HG02870 (cell line): ENCODE measurements at regions not wholly inside any gene's neighbourhood (a gene's known extent, or its start where the extent isn't known, plus 50 kb on each side); places are given as distances from the start of the nearest gene placed in this dataset.
"Not testable (repeated sequence)": the region's sequence is repeated elsewhere in the genome, so short reads cannot be mapped to it uniquely, and the experiment has no call there.

Source experiments
- ATAC-seq: cut with Tn5 transposase; IDR thresholded peaks from one replicate; pipeline ENCODE4 v1.9.1; 2021; ENCODE audit warnings: mild to moderate bottlenecking, moderate library complexity; ENCODE audit not compliant: unreplicated experiment

DNA sequence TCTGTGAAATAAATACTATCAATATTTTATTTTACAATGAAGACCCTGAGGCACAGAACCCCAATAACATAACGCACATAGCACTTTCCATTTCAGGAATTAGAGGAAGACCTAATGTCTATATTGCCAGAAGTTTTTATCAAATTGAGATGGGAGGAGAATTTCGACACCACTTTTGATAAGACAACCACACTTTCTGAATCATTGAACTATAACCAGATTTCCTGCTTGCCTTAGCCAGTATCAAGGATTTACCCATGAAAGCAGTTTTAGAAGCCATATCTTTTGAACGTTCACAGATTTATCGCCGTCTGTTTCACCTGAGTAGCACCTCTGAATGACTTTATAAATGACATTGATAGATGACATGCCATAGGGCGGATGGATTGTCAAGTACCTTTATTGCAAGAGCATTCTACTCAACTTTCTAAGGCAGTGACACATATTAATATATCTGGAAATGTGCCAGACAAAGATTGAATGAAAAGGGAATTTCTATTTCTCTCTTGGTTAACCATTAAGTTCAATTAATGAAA is 768.4 kb downstream of the LTN1 start:
- no peak for ATAC-seq

DNA sequence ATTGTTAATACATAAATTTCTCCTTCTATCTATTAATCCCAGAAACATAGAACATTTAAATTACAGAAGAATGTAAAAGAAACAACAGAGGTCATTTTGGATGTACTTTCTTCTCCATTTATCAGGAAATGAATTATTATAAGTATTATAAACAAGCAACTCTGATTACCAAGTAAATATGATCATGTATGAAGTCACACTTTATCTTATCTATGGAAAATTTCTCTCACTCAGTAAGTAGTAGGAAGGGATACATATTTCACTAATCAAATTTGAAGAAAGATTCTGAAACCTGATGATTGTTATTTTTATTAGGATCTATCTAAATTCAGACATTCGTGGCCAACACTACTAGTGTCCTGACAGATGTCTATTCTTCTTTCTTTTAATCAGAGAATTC is 770.7 kb downstream of the LTN1 start:
- ATAC-seq = no peak

DNA sequence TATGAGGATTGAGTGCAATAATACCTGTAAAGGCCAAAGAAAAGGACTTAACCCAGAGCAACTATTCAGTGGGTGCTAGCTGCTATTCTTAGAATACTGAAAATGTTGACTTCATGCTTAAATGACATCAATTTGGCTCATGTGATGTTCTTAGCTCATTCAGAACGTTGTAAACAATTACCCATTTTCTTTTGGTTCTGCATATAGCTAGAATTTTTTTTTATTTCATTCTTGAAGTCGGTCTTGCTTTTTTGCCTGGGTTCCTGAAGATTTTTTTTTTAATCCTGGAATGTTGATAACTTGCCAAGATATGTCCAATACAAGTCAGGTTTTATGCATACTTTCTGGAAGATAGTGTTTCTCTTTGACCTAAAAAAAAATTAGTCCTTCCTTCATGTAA is 772.0 kb downstream of the LTN1 start:
- ATAC-seq = no peak

DNA sequence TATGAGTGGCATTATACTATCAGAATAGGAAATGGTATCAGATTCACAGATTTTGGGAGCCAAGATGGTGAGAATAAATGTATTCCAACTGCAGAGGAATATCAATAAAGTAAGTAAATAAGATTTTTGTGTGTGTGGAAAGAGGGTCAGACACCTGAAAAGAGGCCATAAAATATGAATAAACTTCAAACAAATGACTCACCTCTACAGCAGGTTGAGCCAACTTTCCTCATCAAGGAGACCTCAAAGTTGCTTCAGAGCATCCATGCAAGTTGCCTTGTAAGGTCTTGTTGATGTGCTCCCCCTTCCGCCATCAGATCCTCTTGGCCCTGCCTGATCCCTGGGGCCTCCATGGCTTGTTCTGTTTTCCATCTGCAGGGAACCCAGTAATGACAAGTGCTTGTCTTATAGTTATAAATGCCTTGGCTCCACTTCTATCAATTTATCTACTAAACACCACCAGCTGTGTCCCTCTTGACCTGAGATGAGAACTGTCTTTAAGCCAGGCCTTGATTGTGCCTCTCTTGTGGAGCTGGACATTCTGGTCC is 775.6 kb downstream of the LTN1 start:
- no peak for ATAC-seq

DNA sequence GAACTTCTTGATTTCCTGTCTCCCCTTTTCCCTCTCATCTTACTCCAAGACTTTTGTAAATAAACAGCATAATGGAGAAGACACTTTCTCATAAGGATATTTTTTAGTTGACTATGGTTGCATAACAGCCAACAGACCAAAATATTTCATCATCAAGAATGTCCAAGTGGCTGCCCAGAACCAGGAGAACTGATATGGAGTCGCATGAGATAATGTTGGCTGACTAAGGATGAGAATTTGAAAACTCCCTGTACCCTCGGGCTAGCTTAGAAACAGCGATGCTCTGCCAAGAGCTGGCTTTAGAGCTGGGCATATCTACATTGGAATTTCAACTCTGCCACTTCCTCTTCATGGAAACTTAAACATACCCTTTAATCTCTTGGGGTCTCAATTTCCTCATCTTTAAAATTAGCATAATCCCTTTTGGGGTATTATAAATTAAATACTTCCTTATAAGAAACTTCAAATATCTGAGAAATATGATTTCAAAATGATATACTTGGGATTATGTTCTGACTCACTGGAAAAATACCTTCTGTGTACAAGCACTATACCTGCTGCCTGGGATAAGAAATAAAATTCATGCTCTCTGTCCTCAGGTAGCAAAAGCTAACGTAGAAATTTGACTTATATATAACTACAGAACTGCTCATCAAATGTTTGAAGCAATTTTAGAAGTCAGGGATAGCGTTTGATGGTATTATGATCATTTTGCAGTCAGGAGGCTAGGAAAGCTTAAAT is 777.3 kb downstream of the LTN1 start:
- ATAC-seq = no peak

DNA sequence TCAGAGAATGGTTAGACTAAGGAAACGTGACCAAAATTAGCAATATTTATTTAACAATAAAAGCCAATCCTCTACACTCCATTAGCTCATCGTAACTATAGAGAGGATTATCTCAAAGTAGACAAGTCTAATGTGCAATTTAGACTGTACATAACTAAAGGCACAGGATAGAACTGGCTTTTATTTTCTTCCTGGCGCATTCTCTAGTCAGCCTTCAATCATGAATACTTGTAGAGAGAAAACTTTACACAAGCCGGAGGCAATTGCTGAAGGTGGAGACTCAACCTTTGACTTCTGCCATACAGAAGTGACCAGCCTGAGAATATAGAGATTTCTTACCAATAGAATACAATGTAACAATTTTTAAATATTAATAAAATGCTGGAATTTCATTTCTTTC is 777.9 kb downstream of the LTN1 start:
- ATAC-seq = no peak

DNA sequence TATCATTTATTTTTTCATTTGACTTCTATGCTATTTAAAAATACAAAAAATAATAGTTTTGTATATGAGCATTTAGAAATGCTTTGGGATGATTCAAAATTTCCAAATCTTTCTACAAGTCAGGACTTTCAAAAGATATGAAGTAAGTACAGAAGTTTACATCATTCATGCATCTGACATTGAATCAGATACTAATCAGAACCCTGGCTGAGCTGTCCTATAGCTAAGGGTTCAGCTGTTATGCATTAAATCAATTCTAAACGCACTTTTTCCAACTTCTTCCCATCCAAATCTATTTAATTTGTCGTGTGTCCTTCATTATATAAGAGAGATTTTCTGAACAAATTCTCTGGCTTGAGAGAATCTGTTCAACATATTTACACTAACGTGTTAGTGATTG is 779.4 kb downstream of the LTN1 start:
- ATAC-seq = no peak

DNA sequence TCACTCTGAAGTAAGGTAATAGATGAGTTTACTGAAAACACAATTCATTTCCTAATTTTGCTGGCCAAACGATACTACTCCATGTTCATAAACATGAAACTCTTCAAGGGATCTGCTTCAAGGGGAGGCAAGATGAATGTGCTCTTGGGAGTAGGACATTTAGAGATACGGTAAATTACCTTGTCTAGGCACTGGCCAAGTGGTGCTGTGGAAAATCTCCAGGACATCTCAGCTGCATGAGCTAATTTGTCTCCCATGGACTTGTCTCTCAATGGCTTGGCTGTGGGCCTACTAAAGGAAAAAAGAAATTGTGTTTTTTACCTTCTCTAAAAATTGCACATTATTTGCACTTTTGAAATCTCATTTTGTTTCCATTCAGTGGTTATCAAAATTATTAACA is 780.6 kb downstream of the LTN1 start:
- ATAC-seq = no peak

DNA sequence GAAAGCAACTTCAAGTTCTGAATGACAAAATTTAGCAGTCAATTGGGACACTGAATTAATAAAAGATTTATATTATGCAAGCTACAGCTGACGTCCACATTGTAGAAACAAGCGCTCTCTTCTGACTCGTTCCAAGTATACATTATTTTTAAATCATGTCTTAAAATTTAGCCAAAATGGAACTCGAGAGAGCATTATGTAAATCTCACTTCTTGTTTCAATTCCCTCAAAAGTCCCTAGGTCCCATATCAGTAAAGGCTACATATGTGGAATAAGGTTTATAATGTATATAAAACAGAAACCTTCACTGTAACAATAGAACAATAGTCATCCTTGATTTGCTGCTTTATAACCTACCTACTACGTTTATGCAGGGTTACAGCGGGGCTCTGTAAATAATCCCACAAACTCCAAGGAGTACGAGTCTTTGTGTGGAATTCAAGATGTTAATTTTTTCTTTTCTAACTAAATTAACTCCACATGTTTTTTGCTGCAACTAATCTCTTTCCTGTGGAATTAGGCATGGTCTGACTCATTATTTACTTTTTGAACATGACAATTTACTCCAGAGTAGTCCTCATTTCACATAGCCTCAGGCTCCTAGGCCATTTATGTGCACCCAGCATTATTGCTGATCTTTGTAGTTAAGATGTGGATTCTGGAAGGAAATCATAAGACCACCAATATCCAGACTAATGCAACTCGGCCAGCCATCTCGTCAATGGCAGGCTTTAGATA is 785.1 kb downstream of the LTN1 start:
- no peak for ATAC-seq

DNA sequence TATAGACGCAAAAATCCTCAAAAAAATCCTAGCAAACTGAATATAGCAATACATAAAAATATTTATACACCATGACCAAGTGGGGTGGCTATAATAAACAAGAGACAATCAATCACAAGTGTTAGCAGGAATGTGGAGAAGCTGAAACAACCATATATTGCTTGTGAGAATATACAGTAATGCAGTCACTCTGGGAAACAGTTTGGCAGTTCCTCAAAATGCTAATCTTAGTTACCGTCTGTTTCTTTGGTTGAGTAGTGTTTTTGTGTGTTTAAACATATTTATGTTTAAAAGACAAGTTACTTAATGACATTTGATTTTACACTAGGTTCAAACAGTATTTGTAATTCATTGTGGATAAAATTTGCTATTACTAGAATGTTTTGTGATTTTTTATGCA is 792.0 kb downstream of the LTN1 start:
- ATAC-seq = no peak

DNA sequence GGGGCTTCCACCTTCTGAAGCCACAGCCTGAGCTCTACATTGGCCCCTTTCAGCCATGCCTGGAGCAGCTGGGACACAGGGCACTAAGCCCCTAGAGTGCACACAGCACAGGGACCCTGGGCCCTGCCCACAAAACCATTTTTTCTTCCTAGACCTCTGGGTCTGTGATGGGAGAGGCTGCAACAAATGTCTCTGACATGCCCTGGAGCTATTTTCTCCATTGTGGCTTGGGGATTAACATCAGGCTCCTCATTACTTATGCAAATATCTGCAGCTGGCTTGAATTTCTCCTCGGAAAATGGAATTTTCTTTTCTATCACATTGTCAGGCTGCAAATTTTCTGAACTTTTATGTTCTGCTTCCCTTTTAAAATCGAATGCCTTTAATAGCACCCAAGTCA is 795.7 kb downstream of the LTN1 start:
- ATAC-seq = no peak

DNA sequence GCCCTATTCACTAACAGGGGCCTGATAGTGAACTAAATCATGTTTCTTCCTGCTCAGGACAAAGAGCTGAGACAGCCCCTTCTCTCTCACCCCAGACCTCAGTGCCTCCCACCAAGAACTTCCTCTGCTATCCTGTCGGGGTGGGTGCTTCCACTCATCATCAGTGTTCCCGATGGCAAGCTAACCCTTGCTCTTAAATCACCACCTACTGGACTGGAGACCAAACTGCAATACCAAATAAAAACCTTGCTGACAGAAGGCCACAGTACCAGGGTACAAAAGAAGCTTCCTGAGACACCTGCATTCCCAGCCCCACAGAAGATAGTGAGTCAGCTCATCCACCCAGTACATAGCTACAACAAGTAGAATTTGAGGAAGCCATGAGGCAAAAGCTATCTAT is 799.5 kb downstream of the LTN1 start:
- ATAC-seq = no peak

DNA sequence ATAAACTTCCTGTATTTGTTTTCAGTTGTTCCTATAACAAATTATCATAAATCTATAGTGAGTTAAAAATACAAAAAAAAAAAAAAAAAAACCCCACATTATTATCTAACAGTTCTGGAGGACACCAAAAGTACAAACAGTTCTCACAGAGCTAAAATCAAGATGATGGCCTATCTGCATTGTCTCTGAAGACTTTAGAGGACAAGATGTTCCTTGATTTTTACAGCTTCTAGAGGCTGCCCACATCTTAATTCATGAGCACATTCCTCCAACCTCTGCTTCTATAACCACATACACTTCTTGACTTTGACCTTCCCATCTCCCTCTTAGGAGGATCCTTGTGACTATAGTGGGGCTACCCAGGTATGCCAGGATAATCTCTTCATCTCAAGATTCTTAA is 806.1 kb downstream of the LTN1 start:
- ATAC-seq = no peak

DNA sequence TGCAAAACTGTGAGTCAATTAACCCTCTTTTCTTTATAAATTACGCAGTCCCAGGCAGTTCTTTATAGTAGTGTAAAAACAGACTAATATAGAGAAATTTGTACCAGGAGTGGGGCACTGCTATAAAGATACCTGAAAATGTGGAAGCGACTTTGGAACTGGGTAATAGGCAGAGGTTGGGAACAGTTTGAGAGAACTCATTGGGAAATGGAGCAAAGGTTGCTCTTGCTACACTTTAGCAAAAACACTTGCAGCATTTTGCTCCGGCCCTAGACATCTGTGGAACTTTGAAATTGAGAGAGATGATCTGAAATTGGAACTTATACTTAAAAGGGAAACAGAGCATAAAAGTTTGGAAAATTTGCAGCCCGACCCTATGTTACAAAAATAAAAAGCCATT is 810.9 kb downstream of the LTN1 start:
- no peak for ATAC-seq

DNA sequence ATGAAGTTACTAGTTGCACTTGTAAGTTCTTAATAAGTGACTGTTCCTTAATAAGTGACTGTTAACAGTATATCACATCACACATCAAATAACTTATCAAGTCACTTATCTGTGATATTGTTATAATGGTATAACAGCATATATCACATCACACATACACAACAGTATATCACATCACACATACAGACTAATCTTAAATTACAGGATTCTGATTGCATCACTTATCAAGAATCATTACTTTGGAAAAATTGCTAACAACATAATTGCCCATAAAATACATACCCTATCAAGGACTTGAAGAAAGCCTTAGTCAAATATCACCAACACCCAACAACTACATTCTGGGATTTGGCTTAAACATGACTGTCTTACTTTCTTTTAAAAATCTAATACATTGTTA is 813.5 kb downstream of the LTN1 start:
- ATAC-seq = no peak

DNA sequence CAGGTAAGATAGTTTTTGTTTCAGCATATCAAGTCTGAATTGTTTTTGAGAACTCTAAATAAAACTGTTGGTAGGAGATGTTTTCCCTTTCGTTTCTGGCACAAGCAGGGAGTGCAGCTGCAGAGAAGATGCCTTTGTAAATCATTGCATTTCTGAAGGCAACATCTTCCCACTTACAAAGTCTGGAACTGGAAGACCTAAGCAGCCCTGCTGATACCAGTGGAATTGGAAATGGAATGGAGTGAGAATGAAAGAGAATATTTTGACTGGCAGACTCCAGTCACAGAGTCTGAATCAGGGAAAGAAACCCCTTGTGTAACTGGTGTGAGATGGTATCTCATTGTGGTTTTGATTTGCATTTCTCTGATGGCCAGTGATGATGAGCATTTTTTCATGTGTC is 815.6 kb downstream of the LTN1 start:
- no peak for ATAC-seq

DNA sequence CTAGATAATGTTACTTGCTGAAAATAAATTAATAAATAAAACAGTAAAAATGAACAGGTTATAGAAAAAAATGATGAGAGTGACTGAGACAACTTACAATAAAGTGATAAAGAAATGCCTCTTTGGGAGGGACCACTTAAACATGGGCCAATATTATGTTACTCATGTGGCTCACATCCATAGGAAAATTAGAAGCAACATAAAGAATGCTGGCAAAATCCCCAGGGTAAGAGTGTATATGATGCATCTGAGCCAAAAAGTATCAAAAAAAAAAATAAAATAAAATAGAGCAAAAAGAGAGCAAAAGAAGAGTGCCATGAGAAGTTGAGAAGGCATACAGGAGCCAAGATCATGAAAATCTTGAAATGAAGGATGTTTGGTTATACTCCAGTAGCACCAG is 818.0 kb downstream of the LTN1 start:
- no peak for ATAC-seq

DNA sequence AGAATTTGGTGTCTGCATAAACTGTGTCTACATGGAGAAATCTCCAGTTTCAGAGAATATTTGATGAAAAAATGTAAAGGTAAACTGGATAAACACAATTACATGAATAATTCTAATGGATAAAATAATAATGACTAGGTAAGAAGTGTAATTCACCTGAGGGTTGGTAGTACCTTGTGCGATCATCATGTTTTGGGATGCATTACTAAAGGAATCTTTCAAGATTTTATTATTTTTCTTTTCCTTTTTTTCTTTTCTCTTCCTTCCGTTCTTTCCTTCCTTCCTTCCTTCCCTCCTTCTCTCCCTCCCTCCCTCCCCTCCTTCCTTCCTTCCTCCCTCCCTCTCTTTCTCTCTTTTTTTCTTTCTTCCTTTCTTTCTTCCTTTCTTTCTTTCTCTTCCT is 818.7 kb downstream of the LTN1 start:
- ATAC-seq = no peak

DNA sequence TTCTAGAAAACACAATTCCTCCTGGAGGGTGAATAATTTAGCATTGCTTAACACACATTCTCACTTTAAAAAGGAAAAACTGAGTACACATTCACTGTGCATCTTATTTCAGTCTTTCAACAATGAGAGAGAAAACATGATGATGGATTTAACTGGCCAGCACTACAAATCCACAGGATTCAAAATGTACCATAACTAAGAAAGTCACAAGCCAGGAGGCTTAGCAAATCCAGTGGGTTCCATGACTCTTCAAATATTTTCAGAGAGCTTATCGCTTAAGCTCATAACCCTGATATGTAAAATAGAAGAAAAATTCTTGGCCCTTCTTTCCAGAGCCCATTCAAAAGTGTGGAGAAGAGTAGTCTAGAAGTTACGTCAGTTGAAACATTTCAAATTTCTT is 820.3 kb downstream of the LTN1 start:
- no peak for ATAC-seq

DNA sequence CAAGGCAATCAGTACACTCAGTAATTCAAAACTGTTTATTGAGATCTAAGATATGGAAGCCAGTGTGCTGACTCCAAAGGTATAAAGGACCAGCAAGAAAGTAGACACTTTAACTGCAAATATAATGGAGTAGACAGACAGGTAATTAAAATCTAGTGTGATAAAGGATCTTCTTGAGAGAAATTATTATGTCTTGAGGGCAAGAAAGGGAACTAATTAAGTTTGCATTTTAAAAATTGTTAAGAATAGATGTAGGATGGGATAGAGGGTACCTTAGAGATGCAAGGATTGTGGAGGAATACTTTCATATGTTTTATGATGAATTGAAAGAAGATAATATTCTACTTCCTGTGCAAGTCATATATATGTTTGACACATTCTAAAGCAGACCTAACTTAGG is 825.3 kb downstream of the LTN1 start:
- ATAC-seq = no peak

DNA sequence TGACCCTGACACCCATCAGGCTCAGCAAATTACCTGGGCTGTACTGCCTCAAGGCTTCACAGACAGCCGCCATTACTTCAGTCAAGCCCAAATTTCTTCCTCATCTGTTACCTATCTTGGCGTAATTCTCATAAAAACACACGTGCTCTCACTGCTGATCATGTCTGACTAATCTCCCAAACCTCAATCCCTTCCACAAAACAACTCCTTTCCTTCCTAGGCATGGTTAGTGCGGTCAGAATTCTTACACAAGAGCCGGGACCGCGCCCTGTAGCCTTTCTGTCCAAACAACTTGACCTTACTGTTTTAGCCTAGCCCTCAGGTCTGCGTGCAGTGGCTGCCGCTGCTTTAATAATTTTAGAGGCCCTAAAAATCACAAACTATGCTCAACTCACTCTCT is 828.2 kb downstream of the LTN1 start:
- ATAC-seq = not testable (repeated sequence)

DNA sequence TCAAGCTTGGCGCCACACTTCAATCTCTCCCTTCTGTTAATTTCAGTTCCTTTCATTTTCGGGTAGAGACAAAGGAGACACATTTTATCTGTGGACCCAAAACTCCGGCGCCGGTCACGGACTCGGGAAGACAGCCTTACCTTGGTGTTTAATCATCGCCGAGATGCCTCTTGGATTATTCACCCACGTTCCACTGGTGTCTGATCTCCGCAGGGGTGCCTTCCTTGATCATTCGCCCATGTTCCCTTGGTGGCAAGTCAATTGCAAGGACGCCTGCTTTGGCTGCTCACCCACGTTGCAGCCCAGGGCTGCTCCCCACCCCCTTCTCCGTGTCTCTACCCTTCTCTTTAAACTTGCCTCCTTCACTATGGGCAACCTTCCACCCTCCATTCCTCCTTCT is 830.6 kb downstream of the LTN1 start:
- ATAC-seq = not testable (repeated sequence)
